ENCODE measurements at regions not wholly inside any gene's neighbourhood (a gene's known extent, or its start where the extent isn't known, plus 50 kb on each side); places are given as distances from the start of the nearest gene placed in this dataset.
"Not testable (repeated sequence)": the region's sequence is repeated elsewhere in the genome, so short reads cannot be mapped to it uniquely, and the experiment has no call there.

- H3K4me3 ChIP-seq (IDR thresholded peaks at IDR 0.05; ENCODE audit: insufficient read depth, low read depth, low read length), result no peak overlapping the region
- no peak overlapping the region for H2AFZ ChIP-seq (ENCODE audit: low read depth)
- H3K4me1 ChIP-seq (ENCODE audit: low read depth, poor library complexity, severe bottlenecking), result no peaks in the 10 kb centered on the region
- no peak overlapping the region for H3K9ac ChIP-seq
- no peak for TF ChIP-seq CTCF (conservative IDR thresholded peaks at IDR 0.05; ENCODE audit: low read depth, low read length)
- no peaks in the 10 kb centered on the region for H4K20me1 ChIP-seq (ENCODE audit: insufficient read depth)
- H3K79me2 ChIP-seq (ENCODE audit: insufficient read depth, low read depth), result no peaks in the 10 kb centered on the region
- no peak overlapping the region for H3K27ac ChIP-seq
- no peak overlapping the region for H3K4me2 ChIP-seq
- H3K27me3 ChIP-seq (ENCODE audit: insufficient read depth, low read depth), result no peaks in the 10 kb centered on the region
- no peaks in the 10 kb centered on the region for H3K36me3 ChIP-seq (ENCODE audit: insufficient read depth)
These were observed 123.0 kb downstream of the AREG start for GRCh38 chr4:74567981-74568380.

- H2AFZ ChIP-seq (ENCODE audit: low read depth), result no peak overlapping the region
- no peak for TF ChIP-seq CTCF (conservative IDR thresholded peaks at IDR 0.05; ENCODE audit: low read depth, low read length)
- no peaks in the 10 kb centered on the region for H4K20me1 ChIP-seq (ENCODE audit: insufficient read depth)
- no peaks in the 10 kb centered on the region for H3K79me2 ChIP-seq (ENCODE audit: insufficient read depth, low read depth)
- no peaks in the 10 kb centered on the region for H3K4me1 ChIP-seq (ENCODE audit: low read depth, poor library complexity, severe bottlenecking)
- H3K4me3 ChIP-seq (IDR thresholded peaks at IDR 0.05; ENCODE audit: insufficient read depth, low read depth, low read length), result no peak overlapping the region
- no peak overlapping the region for H3K4me2 ChIP-seq
- H3K9ac ChIP-seq, result no peak overlapping the region
- no peak overlapping the region for H3K27ac ChIP-seq
- H3K36me3 ChIP-seq (ENCODE audit: insufficient read depth), result no peaks in the 10 kb centered on the region
- H3K27me3 ChIP-seq (ENCODE audit: insufficient read depth, low read depth), result no peaks in the 10 kb centered on the region
These were observed 125.2 kb downstream of the AREG start for GRCh38 chr4:74570095-74570494.

GRCh38 chr4:74578329-74578728 is 133.4 kb downstream of the AREG start:
- no peak overlapping the region for H3K27ac ChIP-seq
- no peak overlapping the region for H3K4me3 ChIP-seq (IDR thresholded peaks at IDR 0.05; ENCODE audit: insufficient read depth, low read depth, low read length)
- H3K27me3 ChIP-seq (ENCODE audit: insufficient read depth, low read depth), result no peaks in the 10 kb centered on the region
- no peaks in the 10 kb centered on the region for H3K36me3 ChIP-seq (ENCODE audit: insufficient read depth)
- TF ChIP-seq CTCF (conservative IDR thresholded peaks at IDR 0.05; ENCODE audit: low read depth, low read length), result no peak
- no peak overlapping the region for H3K4me2 ChIP-seq
- H3K4me1 ChIP-seq (ENCODE audit: low read depth, poor library complexity, severe bottlenecking), result no peaks in the 10 kb centered on the region
- no peaks in the 10 kb centered on the region for H4K20me1 ChIP-seq (ENCODE audit: insufficient read depth)
- no peaks in the 10 kb centered on the region for H3K79me2 ChIP-seq (ENCODE audit: insufficient read depth, low read depth)
- no peak overlapping the region for H2AFZ ChIP-seq (ENCODE audit: low read depth)
- no peak overlapping the region for H3K9ac ChIP-seq

- H3K36me3 ChIP-seq (ENCODE audit: insufficient read depth); H3K4me3 ChIP-seq (IDR thresholded peaks at IDR 0.05; ENCODE audit: insufficient read depth, low read depth, low read length); H3K27ac ChIP-seq: not testable (repeated sequence)
These were observed 133.9 kb downstream of the AREG start for GRCh38 chr4:74578865-74579264.

GRCh38 chr4:74583089-74583700 is 138.3 kb downstream of the AREG start:
- no peak overlapping the region for H3K9ac ChIP-seq
- no peaks in the 10 kb centered on the region for H4K20me1 ChIP-seq (ENCODE audit: insufficient read depth)
- H3K4me2 ChIP-seq, result no peak overlapping the region
- H3K4me1 ChIP-seq (ENCODE audit: low read depth, poor library complexity, severe bottlenecking), result no peaks in the 10 kb centered on the region
- H3K4me3 ChIP-seq (IDR thresholded peaks at IDR 0.05; ENCODE audit: insufficient read depth, low read depth, low read length), result no peak overlapping the region
- H3K27me3 ChIP-seq (ENCODE audit: insufficient read depth, low read depth), result no peaks in the 10 kb centered on the region
- H2AFZ ChIP-seq (ENCODE audit: low read depth), result no peak overlapping the region
- no peak overlapping the region for H3K27ac ChIP-seq
- TF ChIP-seq CTCF (conservative IDR thresholded peaks at IDR 0.05; ENCODE audit: low read depth, low read length), result no peak
- no peaks in the 10 kb centered on the region for H3K79me2 ChIP-seq (ENCODE audit: insufficient read depth, low read depth)
- no peaks in the 10 kb centered on the region for H3K36me3 ChIP-seq (ENCODE audit: insufficient read depth)

More at GRCh38 chr4:74578865-74579264, 133.9 kb downstream of the AREG start:
- not testable (repeated sequence) for H3K9ac ChIP-seq; H4K20me1 ChIP-seq (ENCODE audit: insufficient read depth); H3K4me2 ChIP-seq; H3K79me2 ChIP-seq (ENCODE audit: insufficient read depth, low read depth); H2AFZ ChIP-seq (ENCODE audit: low read depth); H3K27me3 ChIP-seq (ENCODE audit: insufficient read depth, low read depth); H3K4me1 ChIP-seq (ENCODE audit: low read depth, poor library complexity, severe bottlenecking)
